Pancreas (tissue), 10 donors: ENCODE measurements at regions not wholly inside any gene's neighbourhood (a gene's known extent, or its start where the extent isn't known, plus 50 kb on each side); places are given as distances from the start of the nearest gene placed in this dataset.
"Not testable (repeated sequence)": the region's sequence is repeated elsewhere in the genome, so short reads cannot be mapped to it uniquely, and the experiment has no call there.

ENCODE experiments used
- ATAC-seq, 4 donors: fragments of 200-7000 bp; cut with Tn5 transposase; one replicate each; pipeline versions ENCODE4 v1.8.0 to v1.9.1; 2020; ENCODE audit warnings: mild to moderate bottlenecking in 4 of 4, moderate library complexity in 4 of 4
- DNase-seq, 6 donors: peaks; one replicate each; pipeline ENCODE4 v3.0.0-alpha.2; 2020
- FAIRE-seq: peaks from 2 replicates; lab custom pipeline; 2012; peaks lifted over from hg19 to GRCh38; lab: Jason Lieb, UNC
- H3K27ac ChIP-seq, 4 donors: fragments of 200-600 bp; sonication (generic); 1 replicate in 3 of 4; 2 replicates in 1 of 4; pipeline versions ENCODE4 v1.5.0 to v1.8.0; 2020
- H3K27me3 ChIP-seq, 4 donors: fragments of 200-600 bp; one replicate each; pipeline ENCODE4 v1.8.0; 2021
- H3K36me3 ChIP-seq, 3 donors: fragments of 200-600 bp; sonication (generic) in 1 of 3; one replicate each; pipeline versions ENCODE4 v1.5.0 to v1.8.0; 2020 to 2021
- H3K4me1 ChIP-seq, 3 donors: fragments of 200-600 bp; one replicate each; pipeline ENCODE4 v1.8.0; 2021
- H3K4me3 ChIP-seq, 4 donors: fragments of 200-600 bp; sonication (generic) in 2 of 4; one replicate each; pipeline versions ENCODE4 v1.5.0 to v1.8.0; 2020 to 2021
- H3K9me3 ChIP-seq, 4 donors: fragments of 200-600 bp; one replicate each; pipeline ENCODE4 v1.8.0; 2021
- CTCF ChIP-seq, 4 donors: fragments of 200-600 bp; sonication (generic) in 3 of 4; IDR thresholded peaks; one replicate each; pipeline versions ENCODE4 v1.5.0 to v1.8.0; 2021; ENCODE audit warnings: antibody characterized with exemption in 4 of 4
- WGBS, 2 donors: extraction: QIAGEN DNeasy Blood & Tissue Kit; methylation state at CpG; one replicate each; pipeline ENCODE4 v1.1.7; 2013; 5-methylcytosine and 5-hydroxymethylcytosine counted together
- intact Hi-C, 3 donors: fragments of 100-400 bp; cut with DNase I; formaldehyde crosslinking; loops; one replicate each; pipeline versions ENCODE4 v1.11.1 to v1.14.2; 2022
- donor health status: healthy with polysubstance abuse.
- donor health status: DM: no; HTN: no; CAD: no; lungs with moderate emphysema.
- donor health status: DM: no; HTN: no; CAD: no.
- donor health status: control.
- donor health status: control.
- donor health status: Bipolar disorder and iron deficiency.
- donor health status: DM: yes; HTN: yes; CAD: no.
- donor health status: DM: no; HTN: no; CAD: no.
- donor health status: DM: no; HTN: no; CAD: no.
- donor health status: DM: yes; HTN: yes; CAD: no.

GRCh38 chrX:115911967-115912366 lies 258.6 kb upstream of the AGTR2 start:
- DNase-seq (no peak), ATAC-seq (no peak), FAIRE-seq (no peak)
- WGBS, 2 donors, result 46 to 83% methylated on average over 2 of the region's 2 CpGs
- Histone ChIP-seq H3K4me3 (no peak overlapping the region), H3K4me1 (no peaks in the 10 kb centered on the region), H3K36me3 (no peaks in the 10 kb centered on the region), H3K27ac (no peak overlapping the region), H3K9me3 (no peaks in the 10 kb centered on the region), H3K27me3 (peaks cover 0 to 8% (median 0%) of the 10 kb centered on the region in 4 donors)
- TF ChIP-seq CTCF (IDR thresholded peaks at IDR 0.05), result no peak
- intact Hi-C loops, result no loop called here

- peak in 3 of 4 donors; percentile 48 to 65 (median 62) for ATAC-seq
- peaks cover 0 to 8% (median 0%) of the 10 kb centered on the region in 4 donors for H3K27me3 ChIP-seq
- intact Hi-C loops, result no loop called here
- H3K9me3 ChIP-seq, result no peaks in the 10 kb centered on the region
- DNase-seq, result peak in 1 of 6 donors; percentile 42
- no peaks in the 10 kb centered on the region for H3K4me1 ChIP-seq
- peak in 2 of 4 donors; percentile 22 to 41 for TF ChIP-seq CTCF (IDR thresholded peaks at IDR 0.05)
- no peak overlapping the region for H3K27ac ChIP-seq
- WGBS, 2 donors, result 78 to 96% methylated on average over 2 of the region's 2 CpGs
- no peaks in the 10 kb centered on the region for H3K36me3 ChIP-seq
- no peak for FAIRE-seq
- H3K4me3 ChIP-seq, result no peak overlapping the region
These were observed 258.1 kb upstream of the AGTR2 start for GRCh38 chrX:115912372-115912897.

- intact Hi-C loops, result no loop called here
- no peak overlapping the region for H3K27ac ChIP-seq
- DNase-seq (no peak), FAIRE-seq (no peak), ATAC-seq (no peak)
- TF ChIP-seq CTCF (IDR thresholded peaks at IDR 0.05), result no peak
- peaks cover 0 to 8% (median 0%) of the 10 kb centered on the region in 4 donors for H3K27me3 ChIP-seq
- no peaks in the 10 kb centered on the region for H3K9me3 ChIP-seq
- no peak overlapping the region for H3K4me3 ChIP-seq
- H3K4me1 ChIP-seq, result no peaks in the 10 kb centered on the region
- no peaks in the 10 kb centered on the region for H3K36me3 ChIP-seq
These were observed 257.0 kb upstream of the AGTR2 start for GRCh38 chrX:115913575-115913974.

GRCh38 chrX:115915625-115916024 lies 254.9 kb upstream of the AGTR2 start:
- H3K9me3 ChIP-seq, H3K4me3 ChIP-seq, FAIRE-seq, intact Hi-C loops, H3K36me3 ChIP-seq, DNase-seq, ATAC-seq, H3K4me1 ChIP-seq, H3K27ac ChIP-seq, H3K27me3 ChIP-seq: not testable (repeated sequence)
- WGBS, 2 donors, result 76 to 94% methylated on average over 3 of the region's 3 CpGs

GRCh38 chrX:115929480-115929879 lies 241.1 kb upstream of the AGTR2 start:
- DNase-seq, result no peak
- FAIRE-seq, result no peak
- intact Hi-C loops, result no loop called here

More at GRCh38 chrX:115929480-115929879, 241.1 kb upstream of the AGTR2 start:
- no peaks in the 10 kb centered on the region for H3K36me3 ChIP-seq
- no peaks in the 10 kb centered on the region for H3K9me3 ChIP-seq
- no peak for ATAC-seq
- peaks cover 0 to 17% (median 2%) of the 10 kb centered on the region in 4 donors for H3K27me3 ChIP-seq
- no peak overlapping the region for H3K4me3 ChIP-seq
- no peak for TF ChIP-seq CTCF (IDR thresholded peaks at IDR 0.05)
- WGBS, 2 donors, result 76 to 95% methylated on average over 1 of the region's 1 CpG
- no peaks in the 10 kb centered on the region for H3K4me1 ChIP-seq
- H3K27ac ChIP-seq, result no peak overlapping the region
